ENCODE measurements at regions not wholly inside any gene's neighbourhood (a gene's known extent, or its start where the extent isn't known, plus 50 kb on each side); places are given as distances from the start of the nearest gene placed in this dataset.
"Not testable (repeated sequence)": the region's sequence is repeated elsewhere in the genome, so short reads cannot be mapped to it uniquely, and the experiment has no call there.

DNA sequence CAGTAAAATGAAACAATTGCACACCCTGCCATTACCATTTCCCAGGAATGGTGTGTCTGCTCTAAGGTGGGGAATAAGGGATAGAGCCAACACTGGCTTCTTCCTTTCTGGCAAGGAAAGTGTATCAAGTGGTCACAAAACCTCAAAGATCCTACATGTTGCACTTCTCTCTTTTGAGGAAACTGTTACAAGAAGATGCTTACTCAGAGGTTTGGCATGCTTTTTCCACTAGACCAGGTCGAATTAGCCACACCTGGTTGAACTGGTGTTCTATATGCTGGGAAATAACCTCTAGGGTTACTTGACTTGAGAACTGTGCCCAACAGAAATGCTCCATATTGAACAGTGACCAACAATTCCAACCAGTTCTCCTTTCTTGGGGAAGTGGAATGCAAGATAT, 102.9 kb downstream of the LRRN1 start:
- no peak for DNase-seq

DNA sequence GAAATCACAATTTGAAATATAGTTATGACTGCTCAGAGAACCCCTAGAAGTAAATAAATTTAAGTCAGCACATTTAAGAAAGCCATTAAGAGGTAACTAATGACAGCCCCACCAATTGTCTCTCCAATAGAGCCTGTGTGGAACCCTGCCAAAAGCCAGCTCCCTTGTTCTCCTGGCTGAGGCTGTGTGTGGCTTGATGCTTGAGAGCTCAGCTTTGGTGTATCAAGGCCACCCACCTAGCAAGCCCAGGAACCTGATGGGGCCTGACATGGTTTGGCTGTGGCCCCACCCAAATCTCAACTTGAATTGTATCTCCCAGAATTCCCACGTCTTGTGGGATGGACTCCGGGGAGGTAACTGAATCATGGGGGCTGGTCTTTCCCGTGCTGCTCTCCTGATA, 106.9 kb downstream of the LRRN1 start:
- DNase-seq, result no peak

DNA sequence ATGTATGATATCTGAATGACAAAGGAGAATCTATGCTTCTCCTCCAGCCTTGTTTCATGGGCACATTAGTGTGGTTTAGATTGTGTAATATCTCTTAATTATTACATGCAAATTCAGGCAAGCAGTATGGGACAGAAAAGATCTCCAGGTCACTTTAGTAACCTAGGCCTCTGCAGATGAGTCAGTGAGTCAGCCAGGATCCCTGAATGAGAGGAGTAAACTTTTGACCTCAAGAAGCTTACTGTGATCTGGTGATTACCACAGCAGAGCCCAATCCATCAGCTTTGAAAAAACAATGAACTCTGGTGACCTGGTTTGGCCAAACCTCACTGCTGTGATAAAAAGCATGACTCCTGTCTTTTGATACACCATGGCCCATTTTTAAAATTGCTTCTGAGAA, 107.8 kb downstream of the LRRN1 start:
- DNase-seq, result no peak

DNA sequence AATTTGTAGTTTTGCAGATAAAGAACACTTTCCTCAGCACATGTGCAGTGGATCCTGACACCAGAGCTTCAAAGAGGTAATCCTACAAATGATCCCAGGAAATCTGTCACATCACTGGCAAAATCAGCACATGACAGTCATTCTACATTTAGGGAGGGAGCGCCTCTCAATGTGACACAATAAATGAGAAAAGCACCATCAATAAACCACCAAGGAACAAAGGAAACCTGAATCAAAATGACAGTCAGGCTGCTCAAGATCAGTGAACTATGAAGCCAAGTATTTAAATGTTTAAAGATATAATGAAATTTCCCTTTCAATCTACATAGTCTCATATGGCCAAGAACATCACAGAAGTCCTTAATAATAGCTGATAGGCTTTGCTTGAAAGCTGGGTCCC, 119.5 kb downstream of the LRRN1 start:
- DNase-seq, result no peak

DNA sequence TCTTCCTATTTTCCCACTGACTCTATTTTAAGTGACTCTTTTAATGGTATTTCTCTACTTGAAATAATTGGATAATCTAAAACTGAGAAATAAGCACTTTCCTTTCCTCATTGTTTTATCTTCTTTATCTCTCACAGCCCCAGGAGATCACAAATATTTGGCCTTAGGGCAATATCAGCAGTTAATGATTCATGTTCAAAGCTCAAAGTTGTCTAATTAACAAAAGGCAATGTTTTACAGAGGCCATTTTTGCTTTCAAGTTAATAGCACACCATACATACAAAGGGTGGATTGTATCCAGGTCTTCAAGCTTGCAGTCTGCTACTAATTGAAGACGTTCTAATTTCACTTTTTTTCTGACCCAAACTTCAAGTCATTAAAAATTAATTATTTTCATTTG, 120.1 kb downstream of the LRRN1 start:
- DNase-seq, result no peak

DNA sequence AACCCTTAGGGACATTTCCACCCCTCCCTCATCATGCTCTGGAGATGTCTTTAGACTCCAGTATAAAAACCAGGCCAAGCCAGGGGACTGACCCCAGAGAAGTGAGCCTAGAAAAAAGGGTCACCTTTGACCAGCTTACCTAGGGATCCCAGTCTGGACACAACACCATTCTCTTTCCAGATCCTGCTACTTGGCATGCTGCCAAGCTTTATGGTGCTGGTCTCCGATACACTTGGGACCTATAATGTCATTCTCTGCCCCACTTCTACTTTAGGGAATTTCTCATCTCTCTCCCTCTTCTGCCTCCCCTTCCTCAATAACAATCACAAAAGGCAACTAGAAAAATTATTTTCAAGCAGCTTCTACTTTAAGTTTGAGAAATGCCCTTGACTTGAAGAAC, 124.4 kb downstream of the LRRN1 start:
- no peak for DNase-seq

DNA sequence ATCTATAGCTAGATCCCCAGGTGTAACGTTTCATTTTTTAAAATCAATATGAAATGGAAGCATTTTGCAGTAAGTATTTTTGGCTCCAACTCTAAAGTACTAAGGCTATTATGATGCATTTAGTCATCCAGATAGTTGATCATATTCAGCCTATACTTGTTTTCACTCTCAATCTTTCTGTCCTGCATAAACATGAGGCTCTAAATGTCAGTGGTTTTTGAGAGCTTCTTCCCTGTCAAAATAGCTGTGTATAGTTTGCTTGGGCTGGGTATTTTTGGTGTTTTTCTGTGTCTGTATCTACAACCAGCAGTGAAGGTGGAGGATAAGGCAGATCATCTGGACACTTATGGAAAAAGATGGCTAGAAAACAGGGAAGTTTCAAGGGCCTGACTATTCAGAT, 128.0 kb downstream of the LRRN1 start:
- no peak for DNase-seq

DNA sequence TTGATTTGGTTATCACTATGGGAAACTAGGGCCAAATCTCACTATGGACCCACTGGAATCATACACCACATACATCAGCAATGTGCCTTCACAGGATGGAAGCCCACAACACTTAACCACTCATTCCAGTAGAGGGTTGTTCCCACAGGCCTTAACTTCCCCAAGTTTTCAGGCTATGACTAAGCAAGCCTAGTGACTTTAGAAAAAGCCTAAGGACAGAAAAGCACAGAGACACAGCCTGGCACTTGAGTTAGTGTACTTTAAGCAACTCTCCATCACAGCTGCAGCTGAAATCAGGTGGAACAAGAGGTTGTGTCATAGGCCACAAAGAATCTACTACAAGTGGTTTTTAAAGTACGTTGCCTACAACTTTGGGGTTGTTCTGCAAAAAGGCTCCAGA, 128.7 kb downstream of the LRRN1 start:
- no peak for DNase-seq

DNA sequence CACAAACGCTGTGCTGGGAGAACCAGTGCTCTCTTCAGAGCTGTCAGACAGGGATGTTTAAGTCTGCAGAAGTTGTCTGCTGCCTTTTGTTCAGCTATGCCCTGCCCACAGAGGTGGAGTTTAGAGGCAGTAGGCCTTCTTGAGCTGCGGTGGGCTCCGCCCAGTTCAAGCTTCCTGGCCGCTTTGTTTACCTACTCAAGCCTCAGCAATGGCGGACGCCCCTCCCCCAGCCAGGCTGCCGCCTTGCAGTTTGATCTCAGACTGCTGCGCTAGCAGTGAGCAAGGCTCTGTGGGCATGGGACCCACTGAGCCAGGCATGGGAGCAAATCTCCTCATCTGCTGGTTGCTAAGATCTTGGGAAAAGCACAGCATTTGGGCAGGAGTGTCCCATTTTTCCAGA, 142.1 kb downstream of the LRRN1 start:
- DNase-seq, result not testable (repeated sequence)

DNA sequence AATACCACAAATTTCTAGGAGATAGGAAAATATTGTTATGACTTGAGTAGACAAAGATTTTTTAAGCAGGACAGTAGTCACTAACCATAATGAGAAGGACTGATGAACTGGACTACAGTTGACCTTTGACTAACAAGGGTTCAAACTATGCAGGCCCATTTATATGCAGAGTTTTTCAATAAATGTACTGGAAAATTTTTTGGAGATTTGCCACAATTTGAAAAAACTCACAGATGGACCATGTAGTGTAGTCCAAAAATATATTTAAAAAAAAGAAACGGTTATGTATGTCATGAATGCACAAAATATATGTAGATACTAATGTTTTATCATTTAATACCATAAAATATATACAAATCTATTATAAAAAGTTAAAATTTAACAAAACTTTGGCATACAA, 151.8 kb downstream of the LRRN1 start:
- no peak for DNase-seq

DNA sequence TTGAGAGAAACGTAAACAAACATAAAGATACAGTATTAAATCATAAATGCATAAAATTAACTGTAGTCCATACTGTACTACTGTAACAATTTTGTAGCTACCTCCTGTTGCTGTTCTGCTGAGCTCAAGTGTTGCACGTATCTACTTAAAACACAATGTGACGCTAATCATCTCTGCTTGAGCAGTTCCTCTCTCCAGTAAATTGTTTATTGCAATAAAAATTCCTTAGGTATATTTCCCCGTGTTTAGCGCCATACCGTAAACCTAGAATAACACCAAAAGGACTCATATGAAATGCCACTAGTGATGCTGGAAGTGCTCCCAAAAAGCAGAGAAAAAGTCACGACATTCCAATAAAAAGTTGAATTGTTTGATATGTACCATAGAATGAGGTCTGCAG, 152.3 kb downstream of the LRRN1 start:
- no peak for DNase-seq

DNA sequence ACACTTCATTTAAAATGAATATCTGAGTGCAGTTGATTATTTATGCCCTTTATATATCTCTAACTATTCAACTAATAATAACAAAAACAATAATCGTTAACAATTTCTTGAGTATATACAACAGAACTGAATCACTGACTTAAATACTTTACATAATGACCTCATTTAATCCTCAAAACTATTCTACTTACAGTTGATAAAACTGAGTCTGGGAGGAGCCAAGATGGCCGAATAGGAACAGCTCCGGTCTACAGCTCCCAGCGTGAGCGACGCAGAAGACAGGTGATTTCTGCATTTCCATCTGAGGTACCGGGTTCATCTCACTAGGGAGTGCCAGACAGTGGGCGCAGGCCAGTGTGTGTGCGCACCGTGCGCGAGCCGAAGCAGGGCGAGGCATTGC, 163.6 kb downstream of the LRRN1 start:
- not testable (repeated sequence) for DNase-seq

DNA sequence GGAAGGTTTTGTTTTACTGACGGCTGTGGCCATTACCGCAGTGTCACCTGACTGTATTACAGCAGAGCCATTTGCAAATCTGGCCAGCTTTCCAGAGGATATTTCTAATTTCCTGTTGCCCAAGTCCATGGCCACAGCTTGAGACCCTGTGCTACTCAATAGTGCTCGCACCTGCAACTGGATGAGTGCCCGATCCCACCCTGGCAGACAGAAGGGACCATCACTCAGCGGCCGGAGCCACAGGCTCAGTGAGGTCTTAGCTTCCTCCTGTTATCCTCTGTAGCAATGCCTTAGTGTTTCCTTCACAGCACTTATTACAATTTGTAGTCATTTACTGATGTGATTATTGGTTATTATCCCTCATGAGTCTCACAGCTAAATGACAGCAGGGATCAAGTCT, 184.8 kb downstream of the LRRN1 start:
- DNase-seq, result no peak

DNA sequence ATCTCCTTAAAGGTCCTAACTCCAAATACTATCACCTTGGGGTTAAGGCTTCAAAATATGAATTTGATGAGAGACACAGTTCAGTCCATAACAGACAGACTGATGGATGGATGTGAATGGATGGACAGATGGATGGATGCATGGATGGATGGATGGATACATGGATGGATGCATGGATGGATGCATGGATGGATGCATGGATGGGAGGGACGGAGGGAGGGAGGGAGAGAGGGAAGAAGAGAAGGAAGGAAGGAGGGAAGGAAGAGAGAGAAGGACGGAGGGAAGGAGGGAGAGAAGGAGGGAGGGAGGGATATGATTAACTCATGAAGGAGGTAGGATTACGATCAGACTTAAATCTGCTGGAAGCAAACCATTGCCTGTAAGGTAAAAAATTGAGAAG, 192.4 kb downstream of the LRRN1 start:
- DNase-seq, result no peak

DNA sequence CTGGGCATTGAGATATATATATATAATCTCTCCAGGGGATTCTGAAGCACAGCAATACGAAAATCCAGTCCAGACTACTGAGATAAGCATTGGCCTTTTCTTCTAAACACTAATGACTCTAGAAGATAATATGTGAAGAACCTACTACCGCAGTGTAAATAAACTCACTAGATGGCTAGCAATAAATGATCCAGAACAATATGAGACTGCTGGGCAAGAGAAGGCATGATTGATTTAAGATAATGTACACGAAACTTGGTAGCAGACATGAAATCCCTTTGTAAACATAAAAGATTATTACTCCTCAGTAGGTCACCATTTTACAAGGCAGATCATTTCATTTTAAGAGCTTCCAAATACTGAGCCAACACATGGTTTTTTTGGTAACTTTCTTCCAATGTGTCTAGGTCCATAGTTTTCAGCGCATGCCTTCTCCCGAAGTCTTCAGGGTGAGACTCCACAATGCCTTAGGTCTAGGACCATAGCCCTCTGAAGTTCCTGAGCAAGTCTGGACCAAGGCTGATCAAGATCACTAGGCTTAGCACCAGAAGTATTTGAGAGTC, 193.2 kb downstream of the LRRN1 start:
- DNase-seq, result no peak

DNA sequence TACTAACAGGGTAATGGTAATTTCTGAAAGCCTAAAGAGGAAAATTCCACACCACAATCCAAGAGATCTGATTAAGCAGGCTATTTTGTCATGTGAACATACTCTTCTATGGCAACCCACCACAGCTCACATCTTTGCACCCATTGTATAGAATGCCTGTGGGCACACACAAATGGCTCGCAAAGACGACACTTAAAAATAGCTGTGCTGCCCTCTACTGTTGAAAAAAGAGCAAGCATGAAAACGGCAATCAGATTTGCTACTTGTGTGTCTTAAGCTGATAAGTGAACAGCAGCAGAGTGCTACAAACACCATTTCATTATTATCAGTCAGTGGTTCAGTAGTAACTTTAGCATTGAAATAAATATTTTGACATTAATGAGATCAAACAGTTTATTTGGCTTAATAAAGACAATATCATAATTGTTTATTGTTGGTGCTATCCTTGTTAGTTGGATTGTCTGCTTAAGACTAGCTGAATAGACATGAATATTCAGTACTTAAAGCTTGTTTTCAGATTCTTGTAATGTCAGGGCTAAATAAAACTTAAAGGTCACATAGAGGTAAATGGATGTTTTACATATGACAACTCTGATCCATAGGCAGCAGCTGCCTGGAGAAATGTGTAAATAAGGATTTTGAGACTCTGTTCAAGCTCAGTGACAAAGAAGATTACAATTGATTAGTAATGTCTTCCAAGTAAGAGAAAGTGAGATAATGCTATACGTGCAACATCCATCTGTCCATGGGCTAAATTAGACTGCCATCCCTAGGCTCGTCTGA, 199.1 kb downstream of the LRRN1 start:
- peak; percentile 48 to 66 (median 65) for DNase-seq

DNA sequence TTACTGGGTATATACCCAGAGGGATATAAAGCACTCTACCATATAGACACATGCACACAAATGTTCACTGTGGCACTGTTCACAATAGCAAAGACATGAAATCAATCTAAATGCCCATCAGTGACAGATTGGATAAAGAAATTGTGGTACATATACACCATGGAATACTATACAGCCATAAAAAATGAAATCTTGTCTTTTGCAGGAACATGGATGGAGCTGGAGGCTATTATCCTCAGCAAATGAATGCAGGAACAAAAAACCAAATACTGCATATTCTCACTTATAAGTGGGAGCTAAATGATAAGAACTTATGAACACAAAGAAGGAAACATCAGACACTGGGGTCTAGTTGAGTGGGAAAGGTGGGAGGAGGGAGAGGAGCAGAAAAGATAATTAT, 200.1 kb downstream of the LRRN1 start:
- not testable (repeated sequence) for DNase-seq

DNA sequence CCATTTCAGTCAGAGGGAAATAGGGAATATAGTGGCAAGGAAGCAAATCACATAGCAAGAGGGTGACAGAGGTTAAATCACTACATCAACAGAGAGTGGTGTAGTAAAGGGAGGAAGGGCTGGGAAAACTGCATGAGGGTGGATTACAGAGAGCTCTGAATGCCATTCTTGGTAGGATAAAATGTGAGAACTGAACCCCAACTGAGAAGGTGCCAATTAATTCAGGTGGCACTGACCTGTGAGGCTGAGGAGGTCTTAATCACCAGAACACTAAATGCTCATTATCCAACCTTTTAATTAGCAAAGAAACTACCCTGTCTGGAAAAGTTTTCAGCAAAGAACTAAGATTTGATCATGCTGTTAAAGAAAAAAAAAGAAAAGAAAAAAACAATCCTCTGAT, 202.7 kb downstream of the LRRN1 start:
- no peak for DNase-seq

DNA sequence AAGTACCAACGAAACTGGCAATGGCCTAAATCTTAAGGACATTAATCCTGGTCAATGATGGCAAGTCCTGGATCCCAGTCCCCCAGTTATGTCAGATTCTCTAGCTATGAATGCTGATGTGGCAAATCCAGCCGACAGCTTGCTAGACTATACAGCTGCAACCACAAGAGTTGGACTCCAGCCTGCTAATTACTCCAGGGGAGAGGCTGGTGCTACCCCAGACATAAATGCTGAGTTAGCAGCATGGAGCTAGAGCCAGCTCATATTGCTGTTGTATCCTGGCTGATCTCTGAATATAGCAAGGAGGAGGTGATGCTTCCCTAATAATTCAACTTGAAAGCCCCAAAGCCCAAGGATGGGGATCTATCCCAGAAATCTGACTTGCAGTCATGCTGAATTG, 207.1 kb downstream of the LRRN1 start:
- no peak for DNase-seq

DNA sequence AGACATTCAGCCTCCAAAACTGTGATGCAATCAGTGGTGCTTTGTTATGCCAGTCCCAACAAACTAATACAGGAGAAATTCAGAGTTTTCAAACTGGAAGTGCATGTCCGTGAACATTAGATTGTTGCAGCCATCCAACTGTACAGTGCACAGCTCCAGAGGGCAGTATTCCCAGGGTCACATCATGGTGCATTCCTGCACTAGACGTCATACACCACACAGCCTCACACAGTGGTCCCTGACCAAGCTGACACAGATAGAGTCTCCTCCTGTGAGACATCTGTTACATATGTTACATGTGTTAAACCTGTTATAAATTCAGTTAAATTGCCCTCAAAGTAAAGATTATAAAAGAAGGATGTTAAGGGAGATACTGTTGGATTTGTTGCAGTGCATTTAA, 209.0 kb downstream of the LRRN1 start:
- no peak for DNase-seq

DNA sequence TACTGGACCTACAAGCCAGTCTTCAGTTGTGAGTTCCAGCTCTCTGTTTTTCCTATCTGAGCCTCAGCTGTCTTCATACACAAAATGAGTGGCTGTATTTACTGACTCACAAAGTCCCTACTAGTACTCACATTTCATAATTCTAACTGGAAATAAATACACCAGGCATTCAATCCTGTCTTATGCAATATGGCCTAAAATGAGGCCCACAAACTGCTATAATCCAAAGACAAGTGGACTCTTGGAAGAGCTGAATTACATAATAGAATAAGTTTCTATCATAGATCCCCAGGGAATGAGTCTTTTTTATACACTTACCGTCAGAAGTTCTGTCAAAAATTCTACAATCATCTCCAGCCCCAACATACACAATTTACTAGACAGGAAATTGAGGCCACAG, 211.9 kb downstream of the LRRN1 start:
- peak in 1 of 3 donors; percentile 5 for DNase-seq

DNA sequence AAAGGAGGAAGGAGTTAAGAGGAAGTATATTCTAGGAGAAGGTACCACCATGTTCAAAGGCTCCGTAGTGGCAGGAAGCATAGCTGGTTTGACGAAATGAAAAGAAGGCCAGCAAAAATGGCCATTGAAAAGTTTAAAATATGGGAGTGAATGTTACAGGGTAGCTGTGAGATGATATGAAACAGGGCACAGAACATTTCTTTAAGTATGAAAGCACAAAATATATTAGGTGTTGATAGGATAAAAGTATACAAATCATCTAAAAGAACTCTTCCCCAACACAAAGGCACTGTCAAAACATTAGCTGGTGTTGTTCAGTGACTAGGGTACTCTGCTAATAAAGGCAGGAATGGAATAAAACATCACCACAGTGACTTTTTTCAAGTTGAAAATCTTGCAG, 216.2 kb downstream of the LRRN1 start:
- no peak for DNase-seq

DNA sequence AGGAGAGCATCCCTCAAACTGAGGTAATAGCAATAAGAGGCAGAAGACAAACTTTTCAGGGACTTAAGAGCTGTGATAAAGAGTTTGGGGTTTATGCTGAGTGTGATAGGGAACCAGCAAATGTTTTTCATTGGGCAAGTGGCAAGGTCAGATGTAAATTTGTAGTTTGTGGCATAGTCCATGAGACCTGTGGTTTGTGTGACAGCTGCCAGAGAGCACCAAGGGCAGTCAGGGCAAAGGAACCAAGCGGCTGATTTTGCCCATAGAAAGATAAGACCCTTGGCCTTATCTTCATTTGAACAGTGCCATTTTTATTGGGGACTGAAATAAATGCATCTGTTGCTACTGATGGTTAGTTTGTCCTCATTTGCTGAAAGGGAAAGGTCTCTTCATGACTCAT, 220.3 kb downstream of the LRRN1 start:
- DNase-seq, result no peak

DNA sequence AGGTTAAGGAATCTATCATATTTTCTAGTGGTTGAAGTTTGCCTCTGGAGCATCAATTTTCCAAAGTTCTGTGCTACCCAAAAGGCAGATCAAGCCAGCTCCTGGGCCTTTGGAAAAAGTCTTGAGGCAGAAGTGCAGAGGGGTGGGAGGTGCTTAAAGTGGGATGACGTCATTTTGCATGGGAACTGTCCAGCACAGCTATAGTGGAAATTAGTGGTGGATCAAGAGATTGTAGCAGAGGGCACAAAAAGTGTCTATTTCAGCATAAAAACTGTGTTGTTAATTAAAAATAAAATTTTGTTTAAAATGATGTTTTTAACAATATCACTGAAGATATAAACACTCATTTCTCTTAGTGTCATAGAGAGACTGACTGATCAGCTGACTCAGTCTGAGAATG, 221.9 kb downstream of the LRRN1 start:
- DNase-seq, result peak in 2 of 3 donors; percentile 8 to 10

DNA sequence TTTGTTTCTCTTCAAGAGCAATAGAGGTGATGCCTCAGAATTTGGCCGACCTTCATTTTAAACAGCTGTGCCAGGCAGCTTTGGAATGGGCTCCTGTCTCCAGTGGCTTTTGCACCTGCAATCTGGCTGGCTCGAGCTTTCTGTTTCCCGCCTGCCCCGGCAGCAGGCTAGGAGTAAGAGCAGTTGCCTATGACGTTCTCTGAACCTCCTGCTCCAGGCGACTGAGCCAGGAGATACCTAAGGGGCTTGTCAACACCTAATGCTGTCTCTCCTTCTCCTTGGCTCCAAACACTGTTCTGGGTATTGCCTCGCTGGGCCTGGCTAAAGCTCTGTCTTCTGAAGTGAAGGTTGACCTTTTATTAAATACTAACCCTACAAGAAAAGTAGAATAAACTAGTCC, 229.9 kb downstream of the LRRN1 start:
- DNase-seq, result no peak

Measured in suppressor macrophage treated with lipopolysaccharide for 1 hour (primary cell).